ENCODE measurements at regions not wholly inside any gene's neighbourhood (a gene's known extent, or its start where the extent isn't known, plus 50 kb on each side); places are given as distances from the start of the nearest gene placed in this dataset.

DNA sequence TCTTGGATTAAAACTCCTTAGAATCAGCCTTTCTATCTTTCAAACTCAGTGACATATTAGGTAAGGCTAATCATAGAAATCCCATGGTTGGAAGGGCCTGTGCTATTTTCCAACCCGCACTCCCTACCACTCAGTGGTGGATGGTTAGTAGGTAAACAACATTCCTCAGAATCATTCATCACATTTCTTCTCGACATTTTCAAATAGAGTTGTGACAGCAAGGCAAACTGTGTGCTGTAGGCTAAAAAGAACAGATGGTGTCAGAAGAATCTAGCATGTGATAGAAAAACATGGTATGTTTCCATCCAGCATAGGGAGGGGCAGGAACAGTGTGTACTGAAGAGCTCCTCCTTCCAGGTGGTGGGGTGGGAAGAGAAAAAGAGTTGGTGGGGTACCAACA lies 227.3 kb upstream of the NMUR2 start:
- no peak for TF ChIP-seq POLR2AphosphoS5 (IDR thresholded peaks at IDR 0.05)
- TF ChIP-seq, protein P1, sequence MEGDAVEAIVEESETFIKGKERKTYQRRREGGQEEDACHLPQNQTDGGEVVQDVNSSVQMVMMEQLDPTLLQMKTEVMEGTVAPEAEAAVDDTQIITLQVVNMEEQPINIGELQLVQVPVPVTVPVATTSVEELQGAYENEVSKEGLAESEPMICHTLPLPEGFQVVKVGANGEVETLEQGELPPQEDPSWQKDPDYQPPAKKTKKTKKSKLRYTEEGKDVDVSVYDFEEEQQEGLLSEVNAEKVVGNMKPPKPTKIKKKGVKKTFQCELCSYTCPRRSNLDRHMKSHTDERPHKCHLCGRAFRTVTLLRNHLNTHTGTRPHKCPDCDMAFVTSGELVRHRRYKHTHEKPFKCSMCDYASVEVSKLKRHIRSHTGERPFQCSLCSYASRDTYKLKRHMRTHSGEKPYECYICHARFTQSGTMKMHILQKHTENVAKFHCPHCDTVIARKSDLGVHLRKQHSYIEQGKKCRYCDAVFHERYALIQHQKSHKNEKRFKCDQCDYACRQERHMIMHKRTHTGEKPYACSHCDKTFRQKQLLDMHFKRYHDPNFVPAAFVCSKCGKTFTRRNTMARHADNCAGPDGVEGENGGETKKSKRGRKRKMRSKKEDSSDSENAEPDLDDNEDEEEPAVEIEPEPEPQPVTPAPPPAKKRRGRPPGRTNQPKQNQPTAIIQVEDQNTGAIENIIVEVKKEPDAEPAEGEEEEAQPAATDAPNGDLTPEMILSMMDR (IDR thresholded peaks at IDR 0.05): no peak
- TF ChIP-seq EP300 (IDR thresholded peaks at IDR 0.05; ENCODE audit: low read depth): no peak
- no peak for TF ChIP-seq POLR2A (IDR thresholded peaks at IDR 0.05)
- 65 to 71% methylated on average over 2 of the region's 2 CpGs for WGBS, 2 donors (ENCODE audit: low coverage in 1 of 2)
- intact Hi-C loops (cut with DNase I; ENCODE audit: low total_unique reads): no loop called here
- H3K27ac ChIP-seq: no peak overlapping the region
- no peaks in the 10 kb centered on the region for H3K4me1 ChIP-seq
- no peak for DNase-seq
- no peaks in the 10 kb centered on the region for H3K27me3 ChIP-seq
- no peak overlapping the region for H3K4me3 ChIP-seq
- no peaks in the 10 kb centered on the region for H3K9me3 ChIP-seq
- no peaks in the 10 kb centered on the region for H3K36me3 ChIP-seq
- in situ Hi-C loops (cut with MboI; ENCODE audit: low pct_ligation_motif_present in 1 of 4, low pct_unique_long_range_greater_than_20kb in 1 of 4, low sequenced_read_pairs in 3 of 4): no loop called here

DNA sequence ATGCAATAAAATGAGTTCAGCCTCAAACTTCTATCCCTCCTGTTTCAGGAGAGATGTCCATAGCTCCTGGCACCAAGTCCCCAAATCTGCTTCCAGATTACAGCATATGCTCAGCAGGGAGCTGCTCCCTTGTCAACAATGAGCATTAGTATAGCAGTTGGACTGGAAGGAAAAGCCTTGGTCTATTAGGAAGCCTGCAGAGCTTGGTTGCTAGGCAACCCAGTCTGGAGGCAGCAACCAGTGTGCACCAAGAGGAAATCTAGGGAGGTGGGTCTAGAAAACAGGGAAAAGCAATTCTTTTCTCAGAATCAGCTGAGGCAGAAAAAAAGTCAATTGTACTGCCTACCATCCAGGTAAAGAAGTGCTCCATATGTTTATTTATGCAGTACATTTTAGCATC lies 229.5 kb upstream of the NMUR2 start:
- peaks cover 0 to 13% (median 0%) of the 10 kb centered on the region in 4 donors for H3K4me1 ChIP-seq
- H3K27ac ChIP-seq: no peak overlapping the region
- DNase-seq: no peak
- no peaks in the 10 kb centered on the region for H3K27me3 ChIP-seq
- no peak overlapping the region for H3K4me3 ChIP-seq
- intact Hi-C loops (cut with DNase I; ENCODE audit: low total_unique reads): no loop called here
- no peaks in the 10 kb centered on the region for H3K9me3 ChIP-seq
- TF ChIP-seq EP300 (IDR thresholded peaks at IDR 0.05; ENCODE audit: low read depth): no peak
- TF ChIP-seq POLR2AphosphoS5 (IDR thresholded peaks at IDR 0.05): no peak
- no peak for TF ChIP-seq POLR2A (IDR thresholded peaks at IDR 0.05)
- TF ChIP-seq, protein P1 (IDR thresholded peaks at IDR 0.05): no peak
- in situ Hi-C loops (cut with MboI; ENCODE audit: low pct_ligation_motif_present in 1 of 4, low pct_unique_long_range_greater_than_20kb in 1 of 4, low sequenced_read_pairs in 3 of 4): no loop called here
- H3K36me3 ChIP-seq: no peaks in the 10 kb centered on the region

DNA sequence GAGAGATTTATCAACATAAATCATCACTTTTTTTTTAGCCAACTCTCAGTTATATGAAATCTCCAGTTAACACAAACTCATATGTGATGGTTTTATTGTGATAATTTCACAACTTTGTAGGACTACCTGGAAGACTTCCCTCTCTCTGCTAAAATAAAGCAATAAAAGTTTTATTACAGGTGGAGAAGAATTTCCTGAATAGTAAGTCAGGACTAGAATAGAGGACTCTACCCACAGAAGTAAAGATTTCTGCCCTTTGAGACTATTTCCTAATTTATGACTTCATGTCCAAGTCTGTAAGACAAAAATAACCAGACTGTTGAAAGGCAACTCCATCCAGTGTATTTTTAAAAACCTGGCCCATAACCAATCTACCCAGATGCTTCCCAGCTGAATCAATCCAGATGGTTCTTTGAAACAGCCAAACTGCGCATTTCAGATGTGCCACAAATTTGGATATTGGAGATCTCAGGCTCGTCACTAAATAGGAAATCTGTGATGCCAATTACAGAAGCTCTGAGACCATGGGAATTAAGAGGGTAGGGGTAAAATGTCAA lies 234.0 kb upstream of the NMUR2 start:
- H3K36me3 ChIP-seq: no peaks in the 10 kb centered on the region
- WGBS, 2 donors (ENCODE audit: low coverage in 1 of 2): 32 to 52% methylated on average over 2 of the region's 2 CpGs
- no peaks in the 10 kb centered on the region for H3K9me3 ChIP-seq
- intact Hi-C loops (cut with DNase I; ENCODE audit: low total_unique reads) (no loop called here), in situ Hi-C loops (cut with MboI; ENCODE audit: low pct_ligation_motif_present in 1 of 4, low pct_unique_long_range_greater_than_20kb in 1 of 4, low sequenced_read_pairs in 3 of 4) (no loop called here)
- no peaks in the 10 kb centered on the region for H3K27me3 ChIP-seq
- H3K4me1 ChIP-seq: peaks cover 0 to 14% (median 0%) of the 10 kb centered on the region in 4 donors
- no peak for DNase-seq
- TF ChIP-seq POLR2AphosphoS5 (IDR thresholded peaks at IDR 0.05): no peak
- TF ChIP-seq POLR2A (IDR thresholded peaks at IDR 0.05): no peak
- TF ChIP-seq EP300 (IDR thresholded peaks at IDR 0.05; ENCODE audit: low read depth): no peak
- TF ChIP-seq, protein P1 (IDR thresholded peaks at IDR 0.05): no peak
- no peak overlapping the region for H3K4me3 ChIP-seq
- H3K27ac ChIP-seq: no peak overlapping the region

DNA sequence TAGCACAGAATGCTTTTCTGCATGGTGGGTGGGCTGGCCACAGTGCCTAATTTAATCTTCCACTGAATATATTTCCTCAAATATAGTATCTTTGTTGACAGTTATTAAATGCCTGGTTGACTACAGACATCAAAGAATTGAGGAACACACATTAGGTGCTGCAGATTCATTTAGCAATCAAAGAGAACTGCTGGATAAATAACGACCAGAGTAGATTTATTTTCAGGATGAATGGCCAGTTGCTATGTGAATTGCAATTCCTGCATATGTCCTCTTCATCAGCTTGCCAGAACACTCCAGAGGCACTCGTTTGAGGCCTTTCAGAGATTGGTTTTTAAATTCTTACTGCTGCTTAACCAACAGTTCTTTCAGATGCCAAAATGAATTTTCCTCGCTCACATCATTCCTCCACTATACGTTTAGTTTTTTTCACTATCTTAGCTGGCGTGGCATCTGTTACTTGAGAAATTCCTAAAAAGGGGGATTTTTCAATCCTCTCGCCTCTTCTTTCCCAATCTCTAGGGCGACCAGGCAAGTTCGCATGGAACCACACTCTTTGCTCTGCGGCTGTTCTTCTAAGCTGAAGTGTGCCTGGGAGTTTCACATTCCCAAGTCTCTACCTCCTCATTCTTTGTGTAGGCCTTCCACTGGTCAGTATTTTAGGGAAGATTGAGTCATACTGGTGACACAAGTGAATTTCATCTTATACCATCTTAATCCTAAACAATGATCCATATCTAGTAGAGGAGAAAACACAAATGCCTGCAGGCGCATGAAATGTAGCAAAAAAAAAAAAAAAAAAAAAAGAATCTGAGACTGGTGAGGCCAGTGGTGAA lies 237.1 kb upstream of the NMUR2 start:
- in situ Hi-C loops (cut with MboI; ENCODE audit: low pct_ligation_motif_present in 1 of 4, low pct_unique_long_range_greater_than_20kb in 1 of 4, low sequenced_read_pairs in 3 of 4): no loop called here
- peaks cover 0 to 14% (median 0%) of the 10 kb centered on the region in 4 donors for H3K4me1 ChIP-seq
- WGBS, 2 donors (ENCODE audit: low coverage in 1 of 2): 81 to 96% methylated on average over 10 of the region's 10 CpGs
- DNase-seq: no peak
- H3K4me3 ChIP-seq: no peak overlapping the region
- H3K9me3 ChIP-seq: no peaks in the 10 kb centered on the region
- TF ChIP-seq POLR2A (IDR thresholded peaks at IDR 0.05) (no peak), EP300 (IDR thresholded peaks at IDR 0.05; ENCODE audit: low read depth) (no peak), POLR2AphosphoS5 (IDR thresholded peaks at IDR 0.05) (no peak)
- TF ChIP-seq, protein P1 (IDR thresholded peaks at IDR 0.05): no peak
- H3K36me3 ChIP-seq: no peaks in the 10 kb centered on the region
- intact Hi-C loops (cut with DNase I; ENCODE audit: low total_unique reads): no loop called here
- H3K27me3 ChIP-seq: no peaks in the 10 kb centered on the region
- H3K27ac ChIP-seq: no peak overlapping the region
